IMR-90 (cell line): ENCODE measurements at regions not wholly inside any gene's neighbourhood (a gene's known extent, or its start where the extent isn't known, plus 50 kb on each side); places are given as distances from the start of the nearest gene placed in this dataset.

Experiments used
- CTCF ChIP-seq: conservative IDR thresholded peaks from 2 replicates; pipeline ENCODE4 v1.5.1; 2012; ENCODE audit warnings: mild to moderate bottlenecking, low read depth, low read length, improper control_type of control experiment
- MAFK ChIP-seq: IDR thresholded peaks from 2 replicates; pipeline ENCODE4 v1.6.1; 2012; ENCODE audit warnings: low read depth, low read length, improper control_type of control experiment
- MAZ ChIP-seq: IDR thresholded peaks from 2 replicates; pipeline ENCODE4 v1.6.1; 2012; ENCODE audit warnings: low read depth, mild to moderate bottlenecking, low read length, improper control_type of control experiment, moderate library complexity, borderline replicate concordance
- MXI1 ChIP-seq: IDR thresholded peaks from 2 replicates; pipeline ENCODE4 v1.6.1; 2012; ENCODE audit warnings: low read depth, mild to moderate bottlenecking, low read length, moderate library complexity, borderline replicate concordance
- POLR2A ChIP-seq: IDR thresholded peaks from 2 replicates; pipeline ENCODE4 v1.6.1; 2012; ENCODE audit warnings: mild to moderate bottlenecking, low read depth, low read length

GRCh38 chr2:131682122-131682944 is 154.6 kb downstream of the CCDC74A start:
- TF ChIP-seq CTCF: peak; percentile 23
- peak; percentile 82 for TF ChIP-seq POLR2A
- TF ChIP-seq MAZ: 0 out of 2 replicates have a peak, but pooled peaks have one; percentile 6
- TF ChIP-seq MAFK: peak; percentile 42; the same call in 1 of the 2 replicates
- TF ChIP-seq MXI1: peak; percentile 90
